Spinal cord (tissue), 9 donors: ENCODE measurements at regions not wholly inside any gene's neighbourhood (a gene's known extent, or its start where the extent isn't known, plus 50 kb on each side); places are given as distances from the start of the nearest gene placed in this dataset.
"Not testable (repeated sequence)": the region's sequence is repeated elsewhere in the genome, so short reads cannot be mapped to it uniquely, and the experiment has no call there.

Experiments
- DNase-seq, 6 donors: peaks; one replicate each; pipeline versions ENCODE4 v3.0.0 to v3.0.0-alpha.2; 2013 to 2015; ENCODE audit warnings: low spot score in 6 of 6, low read depth in 4 of 6
- H3K27ac ChIP-seq: one replicate; pipeline ENCODE4 v1.5.1; 2013; ENCODE audit warnings: low read depth, low read length, control low read depth
- H3K27me3 ChIP-seq: one replicate; pipeline ENCODE4 v1.6.1; 2013; ENCODE audit warnings: low read length; ENCODE audit not compliant: control insufficient read depth, insufficient read depth
- H3K36me3 ChIP-seq: one replicate; pipeline ENCODE4 v1.6.1; 2013; ENCODE audit warnings: low read length; ENCODE audit not compliant: control insufficient read depth, insufficient read depth
- H3K4me1 ChIP-seq: one replicate; pipeline ENCODE4 v1.6.1; 2013; ENCODE audit warnings: low read length; ENCODE audit not compliant: control insufficient read depth, insufficient read depth
- H3K4me3 ChIP-seq: one replicate; pipeline ENCODE4 v1.5.1; 2013; ENCODE audit warnings: low read depth, low read length, control low read depth
- H3K9me3 ChIP-seq: one replicate; pipeline ENCODE4 v1.6.1; 2013; ENCODE audit warnings: low read length; ENCODE audit not compliant: control insufficient read depth, insufficient read depth
- WGBS: methylation state at CpG from one replicate; pipeline ENCODE4 v1.1.5; 2013; ENCODE audit warnings: missing lambda C conversion rate; ENCODE audit not compliant: insufficient coverage; 5-methylcytosine and 5-hydroxymethylcytosine counted together
- donor health status: healthy.

- no peaks in the 10 kb centered on the region for H3K36me3 ChIP-seq
- 90% methylated on average over 2 of the region's 2 CpGs for WGBS
- H3K27ac ChIP-seq = no peak overlapping the region
- no peaks in the 10 kb centered on the region for H3K4me1 ChIP-seq
- no peaks in the 10 kb centered on the region for H3K9me3 ChIP-seq
- H3K27me3 ChIP-seq = no peaks in the 10 kb centered on the region
- no peak for DNase-seq
- H3K4me3 ChIP-seq = no peak overlapping the region
Measured at GRCh38 chr7:115799430-115799829, 231.1 kb downstream of the TFEC start.

GRCh38 chr7:115793958-115794702 is 236.4 kb downstream of the TFEC start:
- H3K27me3 ChIP-seq = no peaks in the 10 kb centered on the region
- H3K27ac ChIP-seq = no peak overlapping the region
- H3K9me3 ChIP-seq = no peaks in the 10 kb centered on the region
- H3K4me3 ChIP-seq = no peak overlapping the region
- H3K36me3 ChIP-seq = no peaks in the 10 kb centered on the region
- 96% methylated on average over 3 of the region's 7 CpGs for whole genome bisulfite sequencing
- no peak for DNase-seq
- no peaks in the 10 kb centered on the region for H3K4me1 ChIP-seq

- Histone ChIP-seq H3K4me3 (no peak overlapping the region), H3K36me3 (no peaks in the 10 kb centered on the region), H3K27ac (no peak overlapping the region), H3K9me3 (no peaks in the 10 kb centered on the region), H3K4me1 (no peaks in the 10 kb centered on the region), H3K27me3 (no peaks in the 10 kb centered on the region)
- no peak for DNase-seq
- 97% methylated on average over 26 of the region's 27 CpGs for WGBS
Measured at GRCh38 chr7:115789901-115790300, 240.7 kb downstream of the TFEC start.

- WGBS = no CpG with 5 or more reads among the region's 3 CpGs
- H3K27ac ChIP-seq, DNase-seq, H3K9me3 ChIP-seq, H3K4me3 ChIP-seq, H3K36me3 ChIP-seq, H3K4me1 ChIP-seq, H3K27me3 ChIP-seq: not testable (repeated sequence)
Measured at GRCh38 chr7:115789473-115789872, 241.1 kb downstream of the TFEC start.

GRCh38 chr7:115782696-115783490 is 247.7 kb downstream of the TFEC start:
- H3K4me3 ChIP-seq = no peak overlapping the region
- H3K36me3 ChIP-seq = no peaks in the 10 kb centered on the region
- DNase-seq = peak in 4 of 6 donors; percentile 4 to 81 (median 39)
- no peaks in the 10 kb centered on the region for H3K27me3 ChIP-seq
- no peak overlapping the region for H3K27ac ChIP-seq
- H3K4me1 ChIP-seq = peaks cover 4% of the 10 kb centered on the region
- WGBS = no CpG with 5 or more reads among the region's 1 CpG
- H3K9me3 ChIP-seq = no peaks in the 10 kb centered on the region

DNA sequence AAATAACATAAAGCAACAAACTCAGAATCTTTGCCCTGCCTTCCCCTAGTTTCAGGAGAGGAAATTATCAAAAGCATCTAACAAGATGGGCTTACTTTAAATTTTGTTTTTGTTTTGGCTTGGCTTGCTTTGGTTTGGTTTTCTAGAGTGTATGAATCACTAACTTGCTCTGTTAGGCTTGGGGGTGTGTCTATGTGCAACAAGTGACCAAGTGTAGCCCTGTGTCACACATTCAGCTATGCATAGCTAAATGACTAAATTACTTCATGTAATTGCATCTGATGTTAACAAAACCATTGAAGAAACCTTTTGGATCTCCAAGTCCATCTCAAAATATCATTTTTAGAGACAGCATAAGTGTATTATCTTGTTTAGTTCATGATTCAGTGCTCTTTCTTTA is 251.0 kb downstream of the TFEC start:
- DNase-seq = no peak
- Histone ChIP-seq H3K36me3 (no peaks in the 10 kb centered on the region), H3K4me1 (peaks cover 4% of the 10 kb centered on the region), H3K4me3 (no peak overlapping the region), H3K27ac (no peak overlapping the region), H3K27me3 (no peaks in the 10 kb centered on the region), H3K9me3 (no peaks in the 10 kb centered on the region)

DNA sequence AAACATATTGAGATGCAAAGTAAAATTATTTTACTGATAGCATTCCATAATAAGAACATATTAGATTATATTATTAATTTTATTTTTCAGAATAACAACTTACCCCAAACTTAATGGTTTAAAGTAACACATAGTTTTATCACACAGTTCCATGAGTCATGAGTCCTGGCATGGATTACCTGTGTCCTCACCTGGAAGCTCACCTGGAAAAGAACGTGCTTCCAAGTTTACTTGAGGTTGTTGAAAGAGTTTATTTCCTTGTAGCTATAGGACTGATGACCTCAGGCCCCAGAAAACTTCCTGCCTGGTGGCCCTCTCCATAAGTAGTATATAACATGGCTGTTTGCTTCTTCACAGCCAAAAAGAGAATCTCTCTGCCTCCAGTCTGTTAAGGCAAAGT is 254.6 kb downstream of the TFEC start:
- DNase-seq = no peak
- Histone ChIP-seq H3K36me3 (no peaks in the 10 kb centered on the region), H3K27ac (no peak overlapping the region), H3K27me3 (no peaks in the 10 kb centered on the region), H3K4me3 (no peak overlapping the region), H3K9me3 (no peaks in the 10 kb centered on the region), H3K4me1 (no peaks in the 10 kb centered on the region)
- no CpG with 5 or more reads among the region's 1 CpG for WGBS

GRCh38 chr7:115763347-115763746 is 267.2 kb downstream of the TFEC start:
- no peaks in the 10 kb centered on the region for H3K4me1 ChIP-seq
- no peak for DNase-seq
- H3K36me3 ChIP-seq = no peaks in the 10 kb centered on the region
- H3K27me3 ChIP-seq = no peaks in the 10 kb centered on the region
- 78% methylated on average over 8 of the region's 8 CpGs for WGBS
- no peak overlapping the region for H3K27ac ChIP-seq
- H3K4me3 ChIP-seq = no peak overlapping the region
- H3K9me3 ChIP-seq = no peaks in the 10 kb centered on the region

DNA sequence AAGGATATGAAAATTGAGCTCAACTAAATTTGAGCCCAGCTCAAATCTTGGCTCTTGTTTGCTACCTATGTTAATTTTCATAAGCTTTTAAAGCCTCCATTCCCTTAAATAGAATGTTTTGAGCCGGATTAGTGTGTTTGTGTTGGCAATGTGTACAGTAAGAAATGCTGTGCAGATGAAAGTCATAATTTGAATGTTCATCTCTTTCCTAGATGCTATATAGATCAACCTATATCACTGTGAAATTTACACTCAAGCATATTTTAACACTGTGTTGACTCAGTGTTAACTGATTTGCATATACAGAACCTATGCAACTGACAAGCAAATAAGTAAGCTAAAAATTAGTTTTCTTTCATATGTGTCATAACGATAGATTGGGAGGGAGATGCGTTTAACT is 272.5 kb downstream of the TFEC start:
- Histone ChIP-seq H3K4me3 (no peak overlapping the region), H3K36me3 (no peaks in the 10 kb centered on the region), H3K27me3 (no peaks in the 10 kb centered on the region), H3K9me3 (no peaks in the 10 kb centered on the region), H3K27ac (no peak overlapping the region), H3K4me1 (no peaks in the 10 kb centered on the region)
- WGBS = 100% methylated on average over 1 of the region's 3 CpGs
- DNase-seq = no peak

DNA sequence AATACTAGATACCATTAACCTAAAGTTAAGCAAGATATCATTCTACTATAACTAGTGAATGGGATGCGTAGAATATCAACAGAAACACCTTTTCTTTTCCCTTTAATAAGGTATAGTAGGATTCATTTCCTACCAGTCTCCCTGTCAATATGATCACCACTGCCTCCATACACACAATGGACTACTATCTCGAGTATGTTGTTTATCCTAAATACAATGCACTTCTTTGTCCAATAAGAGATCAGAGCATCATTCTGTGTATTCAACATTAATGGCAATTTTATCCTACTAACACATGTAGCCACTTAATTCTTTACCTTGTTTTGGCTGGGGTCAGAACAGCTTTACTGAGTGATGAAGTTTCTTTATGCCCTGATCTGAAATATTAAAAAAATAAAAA is 276.3 kb downstream of the TFEC start:
- Histone ChIP-seq H3K27ac (no peak overlapping the region), H3K9me3 (no peaks in the 10 kb centered on the region), H3K4me3 (no peak overlapping the region), H3K36me3 (no peaks in the 10 kb centered on the region), H3K4me1 (no peaks in the 10 kb centered on the region), H3K27me3 (no peaks in the 10 kb centered on the region)
- no CpG with 5 or more reads among the region's 2 CpGs for WGBS
- no peak for DNase-seq
